Activated naive CD8-positive, alpha-beta T cell treated with anti-CD3 and anti-CD28 coated beads, Interleukin-2, amount 10 ng/mL, durations not matched to agents 7 days and 5 days (primary cell): ENCODE measurements at regions not wholly inside any gene's neighbourhood (a gene's known extent, or its start where the extent isn't known, plus 50 kb on each side); places are given as distances from the start of the nearest gene placed in this dataset.
"Not testable (repeated sequence)": the region's sequence is repeated elsewhere in the genome, so short reads cannot be mapped to it uniquely, and the experiment has no call there.

Experiments used
- ATAC-seq: fragments of 150-1000 bp; cut with Tn5 transposase; one replicate; pipeline ENCODE4 v1.10.0; 2021; ENCODE audit warnings: low read depth, moderate library complexity
- POLR2A ChIA-PET: fragments of 350-600 bp; sonication (Branson Sonifier 250); formaldehyde crosslinking; loops from one replicate; lab custom pipeline; 2021; ENCODE audit warnings: antibody characterized with exemption; lab: Charles Lee
- DNase-seq: peaks from one replicate; pipeline ENCODE4 v3.0.0; 2021
- H3K27ac Mint-ChIP-seq: one replicate; pipeline ENCODE4 v1.8.0; 2022; ENCODE audit warnings: mild to moderate bottlenecking, mixed read lengths
- H3K27me3 Mint-ChIP-seq: one replicate; pipeline ENCODE4 v1.8.0; 2022; ENCODE audit warnings: mild to moderate bottlenecking, moderate library complexity, mixed read lengths
- H3K36me3 Mint-ChIP-seq: one replicate; pipeline ENCODE4 v1.8.0; 2021; ENCODE audit warnings: mild to moderate bottlenecking, mixed read lengths
- H3K4me1 Mint-ChIP-seq: one replicate; pipeline ENCODE4 v1.8.0; 2021; ENCODE audit warnings: mixed read lengths
- H3K4me3 Mint-ChIP-seq: one replicate; pipeline ENCODE4 v1.8.0; 2022; ENCODE audit warnings: mild to moderate bottlenecking, moderate library complexity, mixed read lengths
- H3K9me3 Mint-ChIP-seq: one replicate; pipeline ENCODE4 v1.8.0; 2021; ENCODE audit warnings: mixed read lengths

- H3K36me3 Mint-ChIP-seq, result peaks cover 4% of the 10 kb centered on the region
- no peak overlapping the region for H3K27ac Mint-ChIP-seq
- DNase-seq (no peak), ATAC-seq (no peak)
- H3K4me1 Mint-ChIP-seq, result no peaks in the 10 kb centered on the region
- no peaks in the 10 kb centered on the region for H3K27me3 Mint-ChIP-seq
- POLR2A ChIA-PET, result no interaction called here
- peaks cover 16% of the 10 kb centered on the region for H3K9me3 Mint-ChIP-seq
- H3K4me3 Mint-ChIP-seq, result no peak overlapping the region
Measured at GRCh38 chr17:26731005-26731921, 562.7 kb upstream of the WSB1 start.

- H3K36me3 Mint-ChIP-seq, H3K27me3 Mint-ChIP-seq, DNase-seq, H3K4me3 Mint-ChIP-seq, H3K27ac Mint-ChIP-seq, ATAC-seq, H3K4me1 Mint-ChIP-seq, POLR2A ChIA-PET: not testable (repeated sequence)
- peaks cover 16% of the 10 kb centered on the region for H3K9me3 Mint-ChIP-seq
Measured at GRCh38 chr17:26731926-26732325, 562.0 kb upstream of the WSB1 start.

GRCh38 chr17:26734775-26735174 lies 559.1 kb upstream of the WSB1 start:
- H3K27me3 Mint-ChIP-seq, ATAC-seq, DNase-seq, H3K36me3 Mint-ChIP-seq, POLR2A ChIA-PET, H3K27ac Mint-ChIP-seq, H3K4me3 Mint-ChIP-seq, H3K4me1 Mint-ChIP-seq: not testable (repeated sequence)
- peaks cover 21% of the 10 kb centered on the region for H3K9me3 Mint-ChIP-seq

GRCh38 chr17:26735977-26736376 lies 557.9 kb upstream of the WSB1 start:
- H3K4me1 Mint-ChIP-seq, POLR2A ChIA-PET, H3K4me3 Mint-ChIP-seq, ATAC-seq, H3K27me3 Mint-ChIP-seq, H3K36me3 Mint-ChIP-seq, H3K27ac Mint-ChIP-seq, DNase-seq: not testable (repeated sequence)
- peaks cover 19% of the 10 kb centered on the region for H3K9me3 Mint-ChIP-seq

- Mint-ChIP-seq H3K27ac (no peak overlapping the region), H3K9me3 (peaks cover 9% of the 10 kb centered on the region), H3K27me3 (no peaks in the 10 kb centered on the region), H3K4me1 (peaks cover 2% of the 10 kb centered on the region), H3K36me3 (no peaks in the 10 kb centered on the region), H3K4me3 (no peak overlapping the region)
- DNase-seq (no peak), ATAC-seq (no peak)
- POLR2A ChIA-PET, result no interaction called here
Measured at GRCh38 chr17:26765860-26766709, 527.8 kb upstream of the WSB1 start.

GRCh38 chr17:26766743-26767142 lies 527.2 kb upstream of the WSB1 start:
- Mint-ChIP-seq H3K27me3 (no peaks in the 10 kb centered on the region), H3K4me1 (peaks cover 2% of the 10 kb centered on the region), H3K27ac (no peak overlapping the region), H3K4me3 (no peak overlapping the region), H3K9me3 (peaks cover 9% of the 10 kb centered on the region), H3K36me3 (no peaks in the 10 kb centered on the region)
- ATAC-seq (no peak), DNase-seq (no peak)
- POLR2A ChIA-PET, result no interaction called here

GRCh38 chr17:26773189-26774188 lies 520.4 kb upstream of the WSB1 start:
- Mint-ChIP-seq H3K4me3 (no peak overlapping the region), H3K4me1 (no peaks in the 10 kb centered on the region), H3K27ac (peak overlapping the region; percentile 51), H3K27me3 (no peaks in the 10 kb centered on the region), H3K9me3 (peaks cover 7% of the 10 kb centered on the region), H3K36me3 (no peaks in the 10 kb centered on the region)
- no peak for DNase-seq
- no peak for ATAC-seq
- POLR2A ChIA-PET, result no interaction called here

- DNase-seq (no peak), ATAC-seq (no peak)
- Mint-ChIP-seq H3K9me3 (peaks cover 6% of the 10 kb centered on the region), H3K36me3 (no peaks in the 10 kb centered on the region), H3K27ac (no peak overlapping the region), H3K4me3 (no peak overlapping the region), H3K27me3 (no peaks in the 10 kb centered on the region), H3K4me1 (no peaks in the 10 kb centered on the region)
- POLR2A ChIA-PET, result no interaction called here
Measured at GRCh38 chr17:26774291-26775218, 519.4 kb upstream of the WSB1 start.

GRCh38 chr17:26775219-26775822 lies 518.6 kb upstream of the WSB1 start:
- Mint-ChIP-seq H3K27me3 (no peaks in the 10 kb centered on the region), H3K9me3 (peaks cover 6% of the 10 kb centered on the region), H3K4me3 (no peak overlapping the region), H3K36me3 (no peaks in the 10 kb centered on the region), H3K4me1 (no peaks in the 10 kb centered on the region), H3K27ac (no peak overlapping the region)
- ATAC-seq (no peak), DNase-seq (no peak)
- POLR2A ChIA-PET, result no interaction called here

GRCh38 chr17:26780187-26780814 lies 513.6 kb upstream of the WSB1 start:
- ATAC-seq, H3K4me3 Mint-ChIP-seq, H3K27ac Mint-ChIP-seq, H3K36me3 Mint-ChIP-seq, H3K9me3 Mint-ChIP-seq, H3K4me1 Mint-ChIP-seq, POLR2A ChIA-PET, DNase-seq, H3K27me3 Mint-ChIP-seq: not testable (repeated sequence)

GRCh38 chr17:26782153-26782552 lies 511.8 kb upstream of the WSB1 start:
- no peak for ATAC-seq
- no peaks in the 10 kb centered on the region for H3K36me3 Mint-ChIP-seq
- H3K9me3 Mint-ChIP-seq, result peaks cover 7% of the 10 kb centered on the region
- H3K27ac Mint-ChIP-seq, result no peak overlapping the region
- POLR2A ChIA-PET, result no interaction called here
- no peaks in the 10 kb centered on the region for H3K4me1 Mint-ChIP-seq
- DNase-seq, result no peak
- no peak overlapping the region for H3K4me3 Mint-ChIP-seq
- H3K27me3 Mint-ChIP-seq, result no peaks in the 10 kb centered on the region
